ENCODE measurements at regions not wholly inside any gene's neighbourhood (a gene's known extent, or its start where the extent isn't known, plus 50 kb on each side); places are given as distances from the start of the nearest gene placed in this dataset.

- no peaks in the 10 kb centered on the region for H3K27me3 ChIP-seq (ENCODE audit: insufficient read depth, low read length)
- DNase-seq (ENCODE audit: low read depth): peak; percentile 84
- TF ChIP-seq EZH2 (IDR thresholded peaks at IDR 0.05; ENCODE audit: insufficient read depth, low read length) (no peak), CTCF (IDR thresholded peaks at IDR 0.05; ENCODE audit: insufficient read depth, low read depth, low read length) (no peak)
- H3K4me3 ChIP-seq (ENCODE audit: insufficient read depth, low read depth, low read length): peak overlapping the region; percentile 10
- H3K27me3 Mint-ChIP-seq (ENCODE audit: low read depth, unreplicated experiment): no peaks in the 10 kb centered on the region
- peak overlapping the region; percentile 64 for H3K4me2 ChIP-seq (ENCODE audit: low read length)
- no peak overlapping the region for H3K4me3 Mint-ChIP-seq (ENCODE audit: unreplicated experiment)
- no peak for FAIRE-seq
- H4K20me1 ChIP-seq (ENCODE audit: insufficient read depth, low read length): no peaks in the 10 kb centered on the region
- H3K9me3 ChIP-seq (ENCODE audit: insufficient read depth, low read depth, low read length): no peaks in the 10 kb centered on the region
- no peak overlapping the region for H3K9ac ChIP-seq (ENCODE audit: low read length)
- H2AFZ ChIP-seq (ENCODE audit: low read depth, low read length): no peak overlapping the region
- no peaks in the 10 kb centered on the region for H3K36me3 ChIP-seq (ENCODE audit: insufficient read depth, low read length)
- H3K79me2 ChIP-seq (ENCODE audit: insufficient read depth, low read length): no peaks in the 10 kb centered on the region
- peaks cover 15% of the 10 kb centered on the region for H3K4me1 ChIP-seq (ENCODE audit: insufficient read depth, low read length)
- H3K9me3 Mint-ChIP-seq (ENCODE audit: unreplicated experiment): no peaks in the 10 kb centered on the region
- no peaks in the 10 kb centered on the region for H3K36me3 Mint-ChIP-seq (ENCODE audit: low read depth, unreplicated experiment)
- H3K27ac Mint-ChIP-seq (ENCODE audit: unreplicated experiment): no peak overlapping the region
- H3K27ac ChIP-seq (ENCODE audit: low read depth, low read length): peak overlapping the region; percentile 78
- peaks cover 5% of the 10 kb centered on the region for H3K4me1 Mint-ChIP-seq (ENCODE audit: low read depth, unreplicated experiment)
Observed at GRCh38 chr14:38342803-38343202, 86.9 kb upstream of the CLEC14A start.

- Mint-ChIP-seq H3K9me3 (ENCODE audit: unreplicated experiment) (no peaks in the 10 kb centered on the region), H3K4me1 (ENCODE audit: low read depth, unreplicated experiment) (peaks cover 5% of the 10 kb centered on the region), H3K27me3 (ENCODE audit: low read depth, unreplicated experiment) (no peaks in the 10 kb centered on the region), H3K4me3 (ENCODE audit: unreplicated experiment) (no peak overlapping the region), H3K36me3 (ENCODE audit: low read depth, unreplicated experiment) (no peaks in the 10 kb centered on the region), H3K27ac (ENCODE audit: unreplicated experiment) (no peak overlapping the region)
- Histone ChIP-seq H3K4me3 (ENCODE audit: insufficient read depth, low read depth, low read length) (no peak overlapping the region), H3K27me3 (ENCODE audit: insufficient read depth, low read length) (no peaks in the 10 kb centered on the region), H2AFZ (ENCODE audit: low read depth, low read length) (no peak overlapping the region), H3K79me2 (ENCODE audit: insufficient read depth, low read length) (no peaks in the 10 kb centered on the region), H3K9ac (ENCODE audit: low read length) (no peak overlapping the region), H4K20me1 (ENCODE audit: insufficient read depth, low read length) (no peaks in the 10 kb centered on the region), H3K27ac (ENCODE audit: low read depth, low read length) (no peak overlapping the region), H3K36me3 (ENCODE audit: insufficient read depth, low read length) (no peaks in the 10 kb centered on the region), H3K9me3 (ENCODE audit: insufficient read depth, low read depth, low read length) (no peaks in the 10 kb centered on the region), H3K4me2 (ENCODE audit: low read length) (no peak overlapping the region), H3K4me1 (ENCODE audit: insufficient read depth, low read length) (peaks cover 15% of the 10 kb centered on the region)
- DNase-seq (ENCODE audit: low read depth) (peak; percentile 66), FAIRE-seq (peak; percentile 81)
- TF ChIP-seq EZH2 (IDR thresholded peaks at IDR 0.05; ENCODE audit: insufficient read depth, low read length) (no peak), CTCF (IDR thresholded peaks at IDR 0.05; ENCODE audit: insufficient read depth, low read depth, low read length) (no peak)
Observed at GRCh38 chr14:38339696-38340095, 83.8 kb upstream of the CLEC14A start.

- no peaks in the 10 kb centered on the region for H3K9me3 Mint-ChIP-seq (ENCODE audit: unreplicated experiment)
- Histone ChIP-seq H4K20me1 (ENCODE audit: insufficient read depth, low read length) (no peaks in the 10 kb centered on the region), H3K9ac (ENCODE audit: low read length) (no peak overlapping the region), H3K4me2 (ENCODE audit: low read length) (no peak overlapping the region), H3K9me3 (ENCODE audit: insufficient read depth, low read depth, low read length) (no peaks in the 10 kb centered on the region), H2AFZ (ENCODE audit: low read depth, low read length) (no peak overlapping the region), H3K36me3 (ENCODE audit: insufficient read depth, low read length) (no peaks in the 10 kb centered on the region), H3K79me2 (ENCODE audit: insufficient read depth, low read length) (no peaks in the 10 kb centered on the region), H3K4me1 (ENCODE audit: insufficient read depth, low read length) (no peaks in the 10 kb centered on the region), H3K4me3 (ENCODE audit: insufficient read depth, low read depth, low read length) (no peak overlapping the region), H3K27ac (ENCODE audit: low read depth, low read length) (no peak overlapping the region), H3K27me3 (ENCODE audit: insufficient read depth, low read length) (no peaks in the 10 kb centered on the region)
- H3K36me3 Mint-ChIP-seq (ENCODE audit: low read depth, unreplicated experiment): no peaks in the 10 kb centered on the region
- DNase-seq (ENCODE audit: low read depth): no peak
- no peak for FAIRE-seq
- no peak overlapping the region for H3K4me3 Mint-ChIP-seq (ENCODE audit: unreplicated experiment)
- no peaks in the 10 kb centered on the region for H3K27me3 Mint-ChIP-seq (ENCODE audit: low read depth, unreplicated experiment)
- no peaks in the 10 kb centered on the region for H3K4me1 Mint-ChIP-seq (ENCODE audit: low read depth, unreplicated experiment)
- H3K27ac Mint-ChIP-seq (ENCODE audit: unreplicated experiment): no peak overlapping the region
- TF ChIP-seq EZH2 (IDR thresholded peaks at IDR 0.05; ENCODE audit: insufficient read depth, low read length) (no peak), CTCF (IDR thresholded peaks at IDR 0.05; ENCODE audit: insufficient read depth, low read depth, low read length) (no peak)
Observed at GRCh38 chr14:38336298-38336697, 80.4 kb upstream of the CLEC14A start.
